GM21737 (cell line): ENCODE measurements at regions not wholly inside any gene's neighbourhood (a gene's known extent, or its start where the extent isn't known, plus 50 kb on each side); places are given as distances from the start of the nearest gene placed in this dataset.
"Not testable (repeated sequence)": the region's sequence is repeated elsewhere in the genome, so short reads cannot be mapped to it uniquely, and the experiment has no call there.

Experiments
- ATAC-seq: cut with Tn5 transposase; IDR thresholded peaks from one replicate; pipeline ENCODE4 v1.9.1; 2021; ENCODE audit warnings: mild to moderate bottlenecking, moderate library complexity; ENCODE audit not compliant: unreplicated experiment

- no peak for ATAC-seq
These were observed 206.3 kb upstream of the TBL1X start for GRCh38 chrX:9258421-9259104.

- no peak for ATAC-seq
These were observed 204.3 kb upstream of the TBL1X start for GRCh38 chrX:9260603-9261002.

GRCh38 chrX:9267415-9267814 is 197.4 kb upstream of the TBL1X start:
- ATAC-seq = no peak

- ATAC-seq = no peak
These were observed 195.7 kb upstream of the TBL1X start for GRCh38 chrX:9269134-9269533.

GRCh38 chrX:9271789-9272525 is 192.9 kb upstream of the TBL1X start:
- no peak for ATAC-seq

GRCh38 chrX:9273744-9274143 is 191.1 kb upstream of the TBL1X start:
- no peak for ATAC-seq

GRCh38 chrX:9278475-9279233 is 186.2 kb upstream of the TBL1X start:
- no peak for ATAC-seq

GRCh38 chrX:9279234-9279544 is 185.7 kb upstream of the TBL1X start:
- ATAC-seq = no peak

- no peak for ATAC-seq
These were observed 184.0 kb upstream of the TBL1X start for GRCh38 chrX:9280831-9281230.

- no peak for ATAC-seq
These were observed 182.5 kb upstream of the TBL1X start for GRCh38 chrX:9282325-9282724.

GRCh38 chrX:9285342-9285771 is 179.5 kb upstream of the TBL1X start:
- ATAC-seq = no peak

GRCh38 chrX:9286234-9286633 is 178.6 kb upstream of the TBL1X start:
- ATAC-seq = no peak

- no peak for ATAC-seq
These were observed 173.2 kb upstream of the TBL1X start for GRCh38 chrX:9291629-9292028.

- ATAC-seq = no peak
These were observed 171.8 kb upstream of the TBL1X start for GRCh38 chrX:9293051-9293496.

- no peak for ATAC-seq
These were observed 171.0 kb upstream of the TBL1X start for GRCh38 chrX:9293903-9294302.

GRCh38 chrX:9295551-9295950 is 169.3 kb upstream of the TBL1X start:
- no peak for ATAC-seq

- ATAC-seq = no peak
These were observed 166.6 kb upstream of the TBL1X start for GRCh38 chrX:9298221-9298620.

GRCh38 chrX:9299681-9300080 is 165.2 kb upstream of the TBL1X start:
- ATAC-seq = not testable (repeated sequence)

GRCh38 chrX:9301836-9302235 is 163.0 kb upstream of the TBL1X start:
- ATAC-seq = no peak

- ATAC-seq = no peak
These were observed 162.5 kb upstream of the TBL1X start for GRCh38 chrX:9302381-9302780.

GRCh38 chrX:9308426-9308825 is 156.4 kb upstream of the TBL1X start:
- ATAC-seq = no peak

GRCh38 chrX:9310616-9311015 is 154.2 kb upstream of the TBL1X start:
- no peak for ATAC-seq
